H1 (cell line): ENCODE measurements at regions not wholly inside any gene's neighbourhood (a gene's known extent, or its start where the extent isn't known, plus 50 kb on each side); places are given as distances from the start of the nearest gene placed in this dataset.

Experiments used
- JUND ChIP-seq: IDR thresholded peaks from 2 replicates; pipeline ENCODE4 v1.6.1; 2011; ENCODE audit warnings: mild to moderate bottlenecking, improper control_type of control experiment, low read length
- POLR2AphosphoS5 ChIP-seq: IDR thresholded peaks from 2 replicates; pipeline ENCODE4 v1.6.1; 2011; ENCODE audit warnings: low read depth, low read length
- TF ChIP-seq, protein P1 (sequence below), 3 experiments: IDR thresholded peaks; 1 replicate in 2 of 3; 2 replicates in 1 of 3; pipeline versions ENCODE4 v1.5.1 to v1.6.1; 2011; ENCODE audit warnings: low read length in 3 of 3, mild to moderate bottlenecking in 3 of 3, inconsistent platforms in 2 of 3, low read depth in 1 of 3, moderate library complexity in 1 of 3; ENCODE audit not compliant: insufficient read depth in 1 of 3; ENCODE audit errors: control extremely low read depth in 1 of 3

DNA sequence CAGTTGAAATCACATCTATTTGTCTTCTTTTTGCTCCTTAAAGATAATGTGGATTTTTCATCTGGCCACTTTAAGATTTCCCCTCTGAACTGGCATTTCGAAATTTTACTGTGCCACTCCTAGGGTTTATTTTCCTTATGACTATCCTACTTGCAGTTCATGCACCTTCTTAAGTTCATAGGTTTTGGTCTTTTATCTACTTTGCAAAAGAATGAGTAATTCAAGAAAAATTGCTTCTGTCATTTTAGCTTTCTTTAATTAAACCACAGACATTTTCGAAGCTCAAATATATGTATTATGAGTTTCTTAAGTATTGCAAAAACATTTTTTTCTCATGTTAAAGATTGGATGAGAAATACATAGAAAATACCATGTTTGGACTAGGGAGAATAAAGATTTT, 1244.8 kb upstream of the TMPRSS15 start:
- TF ChIP-seq POLR2AphosphoS5 (no peak), JUND (no peak)
- TF ChIP-seq, protein P1, sequence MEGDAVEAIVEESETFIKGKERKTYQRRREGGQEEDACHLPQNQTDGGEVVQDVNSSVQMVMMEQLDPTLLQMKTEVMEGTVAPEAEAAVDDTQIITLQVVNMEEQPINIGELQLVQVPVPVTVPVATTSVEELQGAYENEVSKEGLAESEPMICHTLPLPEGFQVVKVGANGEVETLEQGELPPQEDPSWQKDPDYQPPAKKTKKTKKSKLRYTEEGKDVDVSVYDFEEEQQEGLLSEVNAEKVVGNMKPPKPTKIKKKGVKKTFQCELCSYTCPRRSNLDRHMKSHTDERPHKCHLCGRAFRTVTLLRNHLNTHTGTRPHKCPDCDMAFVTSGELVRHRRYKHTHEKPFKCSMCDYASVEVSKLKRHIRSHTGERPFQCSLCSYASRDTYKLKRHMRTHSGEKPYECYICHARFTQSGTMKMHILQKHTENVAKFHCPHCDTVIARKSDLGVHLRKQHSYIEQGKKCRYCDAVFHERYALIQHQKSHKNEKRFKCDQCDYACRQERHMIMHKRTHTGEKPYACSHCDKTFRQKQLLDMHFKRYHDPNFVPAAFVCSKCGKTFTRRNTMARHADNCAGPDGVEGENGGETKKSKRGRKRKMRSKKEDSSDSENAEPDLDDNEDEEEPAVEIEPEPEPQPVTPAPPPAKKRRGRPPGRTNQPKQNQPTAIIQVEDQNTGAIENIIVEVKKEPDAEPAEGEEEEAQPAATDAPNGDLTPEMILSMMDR (IDR thresholded peaks at IDR 0.05; ENCODE audit: control extremely low read depth in 1 of 3, insufficient read depth in 1 of 3, low read depth in 1 of 3, low read length in 3 of 3): no peak
